ENCODE measurements at regions not wholly inside any gene's neighbourhood (a gene's known extent, or its start where the extent isn't known, plus 50 kb on each side); places are given as distances from the start of the nearest gene placed in this dataset.

DNA sequence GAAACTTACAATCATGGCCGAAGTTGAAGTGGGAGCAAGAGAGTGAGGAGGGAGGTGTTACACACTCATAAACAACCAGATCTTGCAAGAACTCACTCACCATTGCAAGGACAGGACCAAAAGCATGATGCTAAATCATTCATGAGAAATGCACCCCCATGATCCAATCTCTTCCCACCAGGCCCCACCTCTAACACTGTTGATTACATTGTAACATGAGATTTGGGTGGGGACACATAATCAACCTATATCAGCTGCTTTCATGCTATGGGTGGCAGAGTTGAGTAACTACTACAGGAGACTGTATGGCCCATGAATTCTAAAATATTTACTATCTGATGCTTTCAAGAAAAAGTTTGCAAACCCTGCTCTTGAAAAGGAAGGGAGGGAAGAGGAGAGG, 155.1 kb downstream of the DEFB131A start (continued):
- no peak for TF ChIP-seq EGR1 (IDR thresholded peaks at IDR 0.05; ENCODE audit: borderline replicate concordance in 1 of 2, low read depth in 2 of 2, low read length in 2 of 2)

DNA sequence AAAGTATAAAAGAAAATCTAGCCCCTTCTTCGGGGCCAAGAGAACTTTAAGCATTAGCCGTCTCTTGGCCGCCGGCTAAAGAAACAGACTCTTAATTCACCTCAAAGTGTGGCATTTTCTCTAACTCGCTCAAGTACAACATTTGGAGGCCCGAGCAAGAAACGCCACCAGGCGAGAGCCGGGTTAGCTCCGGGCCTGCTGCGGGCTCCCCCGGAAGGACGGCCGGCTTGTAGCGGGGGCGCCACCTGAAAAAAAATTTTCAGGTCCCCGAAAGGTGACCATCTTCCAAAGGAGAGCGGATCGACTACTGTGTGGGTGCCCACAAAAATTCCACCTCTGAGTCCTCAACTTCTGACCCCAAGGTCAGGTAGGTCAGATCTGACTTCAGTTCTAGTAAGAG, 156.0 kb downstream of the DEFB131A start:
- DNase-seq (ENCODE audit: low read depth, low spot score) = no peak
- SMC1A ChIA-PET (ENCODE audit: uncharacterized antibody, unreplicated experiment) = no interaction called here
- Histone ChIP-seq H3K27ac (ENCODE audit: control insufficient read depth, insufficient read depth) (no peak overlapping the region), H3K4me3 (no peak overlapping the region), H3K9ac (ENCODE audit: control insufficient read depth, insufficient read depth, low read length) (no peak overlapping the region), H3K27me3 (replicated peaks in 1 of 2; ENCODE audit: control insufficient read depth in 2 of 2, insufficient read depth in 2 of 2, low read length in 1 of 2) (no peaks in the 10 kb centered on the region), H4K20me1 (ENCODE audit: control insufficient read depth, insufficient read depth) (no peaks in the 10 kb centered on the region), H2AFZ (ENCODE audit: control insufficient read depth, low read depth, low read length) (no peak overlapping the region), H3K4me1 (ENCODE audit: control insufficient read depth, insufficient read depth, low read length) (no peaks in the 10 kb centered on the region), H3K4me2 (ENCODE audit: control insufficient read depth, insufficient read depth) (no peak overlapping the region), H3K36me3 (ENCODE audit: control insufficient read depth in 2 of 2, insufficient read depth in 2 of 2, low read length in 1 of 2) (no peaks in the 10 kb centered on the region), H3K9me3 (replicated peaks; ENCODE audit: control insufficient read depth, insufficient read depth, low read length) (no peaks in the 10 kb centered on the region), H3K79me2 (ENCODE audit: control insufficient read depth, insufficient read depth, low read length) (no peaks in the 10 kb centered on the region)
- no peak for ATAC-seq
- WGBS (ENCODE audit: insufficient coverage, insufficient replicate concordance, low lambda C conversion rate, missing lambda C conversion rate) = 69% methylated on average over 19 of the region's 19 CpGs
- POLR2A ChIA-PET = no interaction called here
- in situ Hi-C loops (cut with MboI) = no loop called here
- TF ChIP-seq NFYB (IDR thresholded peaks at IDR 0.05; ENCODE audit: insufficient read depth, low read depth, low read length) (no peak), JUND (IDR thresholded peaks at IDR 0.05; ENCODE audit: low read depth, low read length) (no peak), MEF2B (IDR thresholded peaks at IDR 0.05; ENCODE audit: partially characterized antibody, poor library complexity, severe bottlenecking) (no peak), SREBF2 (IDR thresholded peaks at IDR 0.05; ENCODE audit: low read length) (no peak)
- TF ChIP-seq, protein P1, sequence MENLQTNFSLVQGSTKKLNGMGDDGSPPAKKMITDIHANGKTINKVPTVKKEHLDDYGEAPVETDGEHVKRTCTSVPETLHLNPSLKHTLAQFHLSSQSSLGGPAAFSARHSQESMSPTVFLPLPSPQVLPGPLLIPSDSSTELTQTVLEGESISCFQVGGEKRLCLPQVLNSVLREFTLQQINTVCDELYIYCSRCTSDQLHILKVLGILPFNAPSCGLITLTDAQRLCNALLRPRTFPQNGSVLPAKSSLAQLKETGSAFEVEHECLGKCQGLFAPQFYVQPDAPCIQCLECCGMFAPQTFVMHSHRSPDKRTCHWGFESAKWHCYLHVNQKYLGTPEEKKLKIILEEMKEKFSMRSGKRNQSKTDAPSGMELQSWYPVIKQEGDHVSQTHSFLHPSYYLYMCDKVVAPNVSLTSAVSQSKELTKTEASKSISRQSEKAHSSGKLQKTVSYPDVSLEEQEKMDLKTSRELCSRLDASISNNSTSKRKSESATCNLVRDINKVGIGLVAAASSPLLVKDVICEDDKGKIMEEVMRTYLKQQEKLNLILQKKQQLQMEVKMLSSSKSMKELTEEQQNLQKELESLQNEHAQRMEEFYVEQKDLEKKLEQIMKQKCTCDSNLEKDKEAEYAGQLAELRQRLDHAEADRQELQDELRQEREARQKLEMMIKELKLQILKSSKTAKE (IDR thresholded peaks at IDR 0.05; ENCODE audit: low read depth, poor library complexity, severe bottlenecking) = no peak
- CTCF ChIA-PET = no interaction called here
- RAD21 ChIA-PET (ENCODE audit: unreplicated experiment) = no interaction called here
- intact Hi-C loops (cut with micrococcal nuclease; ENCODE audit: unreplicated experiment) = no loop called here
- no peak for FAIRE-seq
- no TSS peak for BruUV-seq (replicated peaks)
